Panc1 (cell line): ENCODE measurements at regions not wholly inside any gene's neighbourhood (a gene's known extent, or its start where the extent isn't known, plus 50 kb on each side); places are given as distances from the start of the nearest gene placed in this dataset.

Source experiments
- ATAC-seq: fragments of 200-7000 bp; cut with Tn5 transposase; 2 replicates; pipeline ENCODE4 v1.9.1; 2020; ENCODE audit warnings: mild to moderate bottlenecking, moderate library complexity
- BruUV-seq: library from RNA; stranded (reverse); fragments of 400-500 nt; replicated peaks from 2 replicates; lab custom pipeline; 2021; lab: Mats Ljungman, UMichigan
- CTCF ChIA-PET: fragments of 300-600 bp; sonication (Branson Sonifier 250); formaldehyde crosslinking; loops from one replicate; lab custom pipeline; 2022; ENCODE audit warnings: antibody characterized with exemption; lab: Charles Lee
- POLR2A ChIA-PET: fragments of 300-600 bp; sonication (Branson Sonifier 250); formaldehyde crosslinking; loops from one replicate; lab custom pipeline; 2022; ENCODE audit warnings: antibody characterized with exemption; lab: Charles Lee
- DNase-seq: peaks from one replicate; pipeline ENCODE4 v3.0.0-alpha.2; 2010; ENCODE audit warnings: low read depth, low spot score
- H3K27ac ChIP-seq: 2 replicates; pipeline ENCODE4 v1.5.1; 2011; ENCODE audit warnings: mild to moderate bottlenecking, low read length, inconsistent platforms
- H3K27me3 ChIP-seq: fragments of 200-500 bp; sonication (Bioruptor generic); 2 replicates; pipeline ENCODE4 v1.6.0; 2014; ENCODE audit warnings: low read length, inconsistent platforms; ENCODE audit not compliant: control insufficient read depth, insufficient read depth
- H3K36me3 ChIP-seq: fragments of 200-500 bp; sonication (Bioruptor generic); 2 replicates; pipeline ENCODE4 v1.5.1; 2014; ENCODE audit warnings: inconsistent platforms, mild to moderate bottlenecking, low read length, moderate library complexity; ENCODE audit not compliant: control insufficient read depth, insufficient read depth
- H3K4me1 ChIP-seq: 2 replicates; pipeline ENCODE4 v1.5.1; 2011; ENCODE audit warnings: inconsistent platforms, mild to moderate bottlenecking, low read length, moderate library complexity; ENCODE audit not compliant: control insufficient read depth, insufficient read depth
- H3K4me3 ChIP-seq, 2 experiments: 2 replicates each; pipeline ENCODE4 v1.5.1; 2011 to 2012; ENCODE audit warnings: low read depth in 2 of 2, low read length in 2 of 2, mild to moderate bottlenecking in 2 of 2, inconsistent platforms in 1 of 2, moderate library complexity in 1 of 2
- H3K9me3 ChIP-seq: fragments of 200-500 bp; sonication (Bioruptor generic); 2 replicates; pipeline ENCODE4 v1.5.1; 2014; ENCODE audit warnings: low read depth, mild to moderate bottlenecking, inconsistent platforms, low read length, moderate library complexity; ENCODE audit not compliant: control insufficient read depth, insufficient read depth
- CTCF ChIP-seq: fragments of 450-650 bp; IDR thresholded peaks from 2 replicates; pipeline ENCODE4 v1.5.1; 2017; ENCODE audit warnings: mild to moderate bottlenecking
- POLR2AphosphoS5 ChIP-seq: IDR thresholded peaks from 2 replicates; pipeline ENCODE4 v1.6.1; 2012; ENCODE audit warnings: mild to moderate bottlenecking, low read depth, low read length, moderate library complexity
- REST ChIP-seq, 2 experiments: IDR thresholded peaks; 2 replicates each; pipeline ENCODE4 v1.6.1; 2011 to 2012; ENCODE audit warnings: low read depth in 2 of 2, control low read depth in 1 of 2, low read length in 1 of 2, mild to moderate bottlenecking in 1 of 2, moderate library complexity in 1 of 2; ENCODE audit not compliant: insufficient read depth in 1 of 2
- SIN3A ChIP-seq: IDR thresholded peaks from 2 replicates; pipeline ENCODE4 v1.6.1; 2012; ENCODE audit warnings: low read depth, mild to moderate bottlenecking, low read length, moderate library complexity, borderline replicate concordance; ENCODE audit not compliant: insufficient read depth
- TCF7L2 ChIP-seq: IDR thresholded peaks from 2 replicates; pipeline ENCODE4 v1.6.1; 2011; ENCODE audit warnings: mild to moderate bottlenecking, low read depth, low read length, inconsistent platforms
- in situ Hi-C: cut with HindIII; loops from 2 replicates; pipeline ENCODE4 v1.10.0; 2016; ENCODE audit warnings: low sequenced_read_pairs, low pct_unique_long_range_greater_than_20kb
- intact Hi-C: fragments of 100-400 bp; cut with micrococcal nuclease; formaldehyde crosslinking; loops from one replicate; pipeline ENCODE4 v1.10.0; 2022; ENCODE audit not compliant: unreplicated experiment

DNA sequence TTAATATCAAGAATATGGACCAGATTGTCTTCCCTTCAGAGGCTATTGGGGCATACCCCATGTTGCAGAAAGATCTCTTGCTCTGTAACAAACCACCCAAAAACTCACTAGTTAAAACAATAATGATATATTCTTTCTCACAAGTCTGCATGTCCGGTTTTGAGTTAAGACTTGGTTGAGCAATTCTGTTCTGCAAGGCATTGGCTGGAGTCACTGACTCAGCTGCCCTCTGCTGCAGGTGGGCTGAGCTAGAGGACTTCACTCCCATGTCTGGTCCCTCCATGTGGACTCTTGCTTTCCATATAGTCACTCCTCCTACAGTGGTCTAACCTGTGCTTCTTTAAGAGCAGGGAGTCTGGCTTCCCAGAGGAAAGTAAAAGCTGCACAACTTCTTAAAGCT lies 73.4 kb downstream of the ESM1 start:
- POLR2A ChIA-PET = no interaction called here
- no TSS peak for BruUV-seq
- H3K9me3 ChIP-seq = no peaks in the 10 kb centered on the region
- ATAC-seq (no peak), DNase-seq (no peak)
- H3K4me3 ChIP-seq = no peak overlapping the region
- H3K27me3 ChIP-seq = 0 out of 2 replicates have a peak, but pooled peaks cover 4% of the 10 kb centered on the region
- no peaks in the 10 kb centered on the region; the same call in 1 of the 2 replicates for H3K36me3 ChIP-seq
- intact Hi-C loops = no loop called here
- CTCF ChIA-PET = no interaction called here
- H3K4me1 ChIP-seq = no peaks in the 10 kb centered on the region
- TF ChIP-seq TCF7L2 = no peak
- H3K27ac ChIP-seq = no peak overlapping the region
- in situ Hi-C loops = no loop called here

DNA sequence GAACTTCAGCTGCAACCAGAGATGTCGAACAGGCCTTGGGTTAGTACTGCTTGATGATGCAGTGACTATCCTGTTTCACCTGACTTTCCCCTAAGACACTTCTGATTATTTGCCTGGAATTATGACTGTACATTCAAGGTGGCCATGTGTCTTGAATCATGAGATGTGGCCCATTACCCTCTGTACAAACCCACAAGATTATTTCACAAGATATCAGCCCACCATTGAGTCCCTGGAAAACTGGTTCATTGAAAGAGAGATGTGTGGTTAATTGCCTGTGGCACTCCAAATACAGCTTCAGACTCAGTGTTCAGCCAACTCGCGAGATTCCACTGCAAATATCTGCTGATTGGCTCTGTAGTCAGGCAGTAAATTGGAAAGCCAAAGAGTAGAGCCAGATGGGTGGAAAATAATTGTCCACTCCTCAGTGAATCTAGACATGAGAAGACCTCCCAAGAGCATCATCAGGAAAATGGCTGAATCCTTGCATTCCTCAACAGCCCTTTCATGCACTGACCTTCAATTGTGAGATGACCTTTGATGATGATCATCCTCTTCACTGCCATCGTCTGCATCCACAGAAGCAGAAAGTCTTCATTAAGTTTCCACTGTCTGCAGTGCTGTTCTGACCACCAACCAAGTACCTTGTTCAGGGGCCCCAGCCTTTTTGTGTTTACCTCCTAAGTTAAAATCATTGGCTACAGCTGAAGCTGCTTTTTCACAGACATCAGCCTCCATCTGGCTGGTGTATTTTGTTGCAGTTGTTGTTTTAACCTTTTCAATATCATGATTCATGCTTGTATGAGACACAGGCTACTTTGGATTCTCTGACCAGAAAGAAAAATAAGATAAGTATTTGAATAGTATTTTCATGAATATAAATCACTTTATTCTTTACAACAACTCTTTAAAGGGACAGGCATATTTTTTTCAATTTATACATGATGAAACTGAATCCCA lies 75.2 kb downstream of the ESM1 start:
- POLR2A ChIA-PET = no interaction called here
- CTCF ChIA-PET = no interaction called here
- BruUV-seq = no TSS peak
- no peak overlapping the region for H3K4me3 ChIP-seq
- no peaks in the 10 kb centered on the region for H3K9me3 ChIP-seq
- peaks cover 4% of the 10 kb centered on the region; the same call in 1 of the 2 replicates for H3K27me3 ChIP-seq
- H3K4me1 ChIP-seq = no peaks in the 10 kb centered on the region
- H3K27ac ChIP-seq = no peak overlapping the region
- no peaks in the 10 kb centered on the region; the same call in 1 of the 2 replicates for H3K36me3 ChIP-seq
- in situ Hi-C loops (no loop called here), intact Hi-C loops (no loop called here)
- no peak for DNase-seq
- no peak for ATAC-seq
- no peak for TF ChIP-seq REST (IDR thresholded peaks at IDR 0.05; ENCODE audit: insufficient read depth in 1 of 2, low read depth in 2 of 2, low read length in 1 of 2)
- no peak for TF ChIP-seq POLR2AphosphoS5
- TF ChIP-seq SIN3A = no peak
- no peak for TF ChIP-seq CTCF
- no peak for TF ChIP-seq TCF7L2
